ENCODE measurements at regions not wholly inside any gene's neighbourhood (a gene's known extent, or its start where the extent isn't known, plus 50 kb on each side); places are given as distances from the start of the nearest gene placed in this dataset.
"Not testable (repeated sequence)": the region's sequence is repeated elsewhere in the genome, so short reads cannot be mapped to it uniquely, and the experiment has no call there.

DNA sequence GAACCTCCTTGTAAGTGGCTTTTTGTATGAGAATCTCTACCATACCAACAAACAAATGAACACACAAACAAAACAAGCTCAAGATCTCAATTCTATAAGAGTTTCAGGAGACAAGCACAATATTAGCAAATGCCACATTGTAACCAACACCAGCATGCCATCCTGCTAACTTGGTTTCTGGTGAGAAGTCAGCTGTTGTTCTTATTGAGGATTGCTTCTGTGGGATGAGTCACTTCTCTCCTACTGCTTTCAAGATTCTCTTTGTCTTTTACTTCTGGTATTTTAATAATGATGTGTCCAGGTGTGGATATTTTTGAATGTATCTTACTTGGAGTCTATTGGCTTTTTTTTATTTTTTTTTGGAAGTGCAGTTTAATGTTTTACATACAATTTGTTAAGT lies 131.7 kb downstream of the BCL2L11 start:
- no peak for DNase-seq

DNA sequence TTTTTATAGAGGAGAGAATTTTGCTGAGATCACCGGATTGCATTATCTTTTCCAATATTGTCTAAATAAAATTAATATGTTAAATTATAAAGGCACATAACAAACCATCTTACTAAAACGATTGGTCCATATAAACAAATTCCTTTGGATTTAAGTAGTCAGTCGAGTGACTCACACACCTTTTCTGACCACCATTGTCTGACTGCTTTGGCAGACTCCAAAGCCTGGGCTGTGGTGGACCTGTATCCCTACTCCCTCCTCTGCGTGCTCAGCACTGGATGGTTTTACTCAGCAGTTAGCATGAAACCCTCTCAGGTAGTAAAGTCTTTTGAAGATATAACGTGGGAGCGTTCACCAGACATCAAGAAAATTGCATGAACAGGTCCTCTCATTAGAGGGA lies 134.2 kb downstream of the BCL2L11 start:
- not testable (repeated sequence) for DNase-seq

DNA sequence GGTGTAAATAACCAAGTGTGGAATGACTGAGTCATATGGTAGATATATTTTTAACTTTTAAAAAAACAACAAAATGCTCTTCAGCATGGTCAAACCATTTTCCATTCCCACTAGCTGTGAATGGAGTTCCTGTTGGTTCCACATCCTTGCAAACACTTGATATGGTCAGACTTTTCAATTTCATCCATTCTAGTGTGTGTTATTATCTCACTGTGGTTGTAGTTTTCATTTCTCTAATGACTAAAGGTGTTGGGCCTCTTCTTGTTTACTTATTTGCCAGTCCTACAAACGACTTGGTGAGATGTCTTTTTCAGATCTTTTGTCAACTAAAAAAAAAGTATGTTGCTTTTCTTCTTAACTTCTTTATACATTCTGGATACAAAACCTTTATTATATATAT lies 135.9 kb downstream of the BCL2L11 start:
- not testable (repeated sequence) for DNase-seq

- not testable (repeated sequence) for DNase-seq
These were observed 136.9 kb downstream of the BCL2L11 start for GRCh38 chr2:111257607-111258006.

GRCh38 chr2:111258318-111258717 lies 137.6 kb downstream of the BCL2L11 start:
- not testable (repeated sequence) for DNase-seq

GRCh38 chr2:111262627-111263379 lies 142.1 kb downstream of the BCL2L11 start:
- not testable (repeated sequence) for DNase-seq

- DNase-seq: not testable (repeated sequence)
These were observed 142.8 kb downstream of the BCL2L11 start for GRCh38 chr2:111263380-111264017.

- not testable (repeated sequence) for DNase-seq
These were observed 144.2 kb downstream of the BCL2L11 start for GRCh38 chr2:111264956-111265355.

DNA sequence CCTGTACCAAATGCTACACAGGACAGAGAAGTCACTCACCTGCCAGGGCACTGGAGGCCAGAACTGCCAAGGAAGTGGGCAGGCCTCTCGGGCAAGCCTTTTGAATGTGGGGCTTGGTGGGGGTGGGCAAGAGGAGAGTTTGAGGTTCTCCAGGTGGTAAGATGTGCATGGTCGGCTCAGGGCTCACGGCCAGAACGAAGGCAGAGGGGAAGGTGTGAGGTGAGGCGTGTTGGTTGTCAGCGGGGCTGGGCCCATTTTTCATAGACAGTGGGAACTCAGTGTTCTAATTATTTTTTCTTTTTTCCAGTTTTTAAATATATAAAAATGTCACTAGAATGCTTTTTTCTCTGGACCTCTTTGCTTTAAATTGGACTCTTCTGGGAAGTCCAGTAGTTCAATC lies 145.8 kb downstream of the BCL2L11 start:
- DNase-seq: not testable (repeated sequence)

- DNase-seq: not testable (repeated sequence)
These were observed 146.3 kb downstream of the BCL2L11 start for GRCh38 chr2:111267038-111267437.

DNA sequence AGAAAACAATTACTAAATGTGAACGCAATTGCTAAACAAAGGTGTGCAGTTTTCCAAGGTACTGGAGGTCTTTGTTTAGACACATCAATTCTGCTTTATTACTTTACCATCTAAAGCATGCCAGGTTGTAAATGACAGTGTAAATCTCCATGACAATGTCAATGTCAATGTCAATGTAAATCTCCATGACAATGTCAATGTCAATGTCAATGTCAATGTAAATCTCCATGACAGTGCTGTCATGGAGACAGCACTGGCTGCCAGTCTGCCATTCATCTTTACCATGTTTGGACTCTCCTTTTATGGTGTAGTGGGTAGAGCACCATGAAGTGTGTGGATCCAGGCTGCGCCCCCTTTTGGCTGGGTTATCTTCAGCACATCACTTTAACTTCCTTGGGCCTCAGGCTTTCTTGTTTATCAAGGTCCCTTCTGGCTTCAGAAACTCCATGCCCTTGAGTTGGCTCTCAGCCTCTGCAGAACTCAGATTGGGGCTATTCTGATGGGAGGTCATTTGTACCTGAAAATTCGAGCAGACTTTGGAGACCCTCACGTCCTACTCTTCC lies 149.1 kb downstream of the BCL2L11 start:
- not testable (repeated sequence) for DNase-seq

DNA sequence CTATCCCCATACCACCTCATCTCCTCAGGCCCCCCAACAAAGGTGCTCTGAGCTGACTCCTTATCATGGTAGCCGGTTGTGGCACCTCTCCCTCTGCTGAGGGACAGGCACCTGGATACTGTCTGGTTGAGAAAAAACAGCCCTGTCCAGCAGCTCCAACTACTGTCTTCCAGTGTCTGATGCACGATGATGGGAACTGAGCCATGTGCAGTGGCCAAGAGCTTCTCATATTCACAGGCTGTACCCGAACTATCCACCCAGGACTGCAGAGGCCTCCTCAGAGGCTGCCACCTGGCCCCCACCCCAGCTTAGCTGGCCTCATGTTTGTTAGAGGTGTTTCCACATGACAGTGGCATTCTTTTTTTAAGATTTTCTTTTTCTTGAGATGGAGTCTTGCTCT lies 149.9 kb downstream of the BCL2L11 start:
- not testable (repeated sequence) for DNase-seq

DNA sequence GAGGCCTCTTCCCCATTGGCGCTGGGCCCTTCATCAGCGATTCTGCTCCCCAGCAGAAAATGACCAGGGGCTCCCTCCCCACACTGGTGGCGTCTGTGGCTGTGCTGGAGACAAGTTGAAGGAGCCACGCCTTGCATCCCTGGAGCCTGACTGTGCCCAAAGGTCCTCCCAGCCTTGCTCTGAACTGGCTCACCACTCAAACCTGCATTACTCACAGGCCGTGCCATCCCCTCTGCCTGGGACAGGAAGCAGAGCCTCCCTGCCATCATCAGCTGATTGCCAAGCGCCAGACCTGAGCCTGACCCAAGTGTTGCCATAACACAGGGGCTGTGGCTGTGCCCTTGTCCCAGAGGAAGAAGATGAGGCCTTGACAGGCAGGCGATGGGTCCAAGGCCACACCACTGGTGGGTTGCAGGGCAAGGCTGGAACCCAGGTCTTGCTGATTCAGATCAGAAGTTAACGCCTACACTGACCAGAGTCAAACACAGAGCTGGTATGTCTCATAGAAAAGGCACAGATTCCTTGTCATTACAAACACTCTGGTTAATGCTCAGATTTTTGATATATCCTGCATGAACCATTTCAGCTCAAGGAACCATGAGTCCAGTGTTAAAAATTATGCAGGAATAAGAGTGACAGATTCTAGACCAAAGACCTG lies 151.1 kb downstream of the BCL2L11 start:
- not testable (repeated sequence) for DNase-seq

GRCh38 chr2:111273007-111273406 lies 152.3 kb downstream of the BCL2L11 start:
- DNase-seq: not testable (repeated sequence)

- not testable (repeated sequence) for DNase-seq
These were observed 154.5 kb downstream of the BCL2L11 start for GRCh38 chr2:111275047-111275853.

GRCh38 chr2:111275854-111276171 lies 155.1 kb downstream of the BCL2L11 start:
- not testable (repeated sequence) for DNase-seq

- DNase-seq: not testable (repeated sequence)
These were observed 157.4 kb downstream of the BCL2L11 start for GRCh38 chr2:111278133-111278532.

DNA sequence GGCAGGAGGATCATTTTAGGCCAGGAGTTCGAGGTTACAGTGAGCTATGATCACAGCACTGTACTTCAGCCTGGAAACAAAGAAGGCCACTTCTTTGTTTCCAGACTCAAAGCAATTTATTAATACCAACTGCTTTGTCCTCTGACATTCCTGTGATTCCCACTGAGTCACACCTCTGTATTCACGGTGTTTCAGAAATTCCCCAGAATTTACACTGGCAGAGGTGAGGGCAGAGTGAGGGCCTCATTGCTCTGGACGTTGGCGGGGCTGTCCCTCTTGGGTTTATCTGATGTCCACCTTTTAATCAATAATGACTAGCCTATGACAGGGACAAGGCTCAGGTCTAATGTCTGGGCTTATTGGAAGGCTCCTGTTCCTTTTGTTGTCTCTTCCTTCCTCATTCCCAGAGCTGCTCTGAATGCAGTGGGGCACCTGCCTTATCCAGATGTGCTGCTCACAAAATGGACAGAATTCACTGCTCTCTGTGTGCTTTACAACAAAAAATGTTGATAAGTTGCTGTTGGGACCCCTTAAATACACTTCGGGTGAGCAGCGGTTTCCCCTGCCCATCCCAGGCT lies 160.1 kb downstream of the BCL2L11 start:
- not testable (repeated sequence) for DNase-seq

DNA sequence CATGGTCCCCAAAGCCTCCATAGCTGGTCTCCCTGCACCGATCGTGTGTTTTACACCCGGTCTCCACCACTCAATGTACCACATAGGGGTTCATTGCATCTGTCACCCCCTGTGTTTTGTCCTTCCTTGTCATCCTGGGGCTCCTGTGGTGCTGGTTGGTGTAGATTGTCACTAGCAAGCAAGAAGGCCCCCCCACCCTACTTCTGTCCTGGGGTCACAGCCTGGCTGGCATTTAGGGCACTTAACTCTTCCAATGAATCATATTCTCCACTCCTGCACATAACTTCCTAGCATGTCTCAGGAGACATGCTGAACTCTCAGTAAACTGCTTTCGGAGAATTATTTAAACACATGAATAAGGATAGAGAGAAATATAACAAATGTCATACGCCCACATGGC lies 161.4 kb downstream of the BCL2L11 start:
- not testable (repeated sequence) for DNase-seq

DNA sequence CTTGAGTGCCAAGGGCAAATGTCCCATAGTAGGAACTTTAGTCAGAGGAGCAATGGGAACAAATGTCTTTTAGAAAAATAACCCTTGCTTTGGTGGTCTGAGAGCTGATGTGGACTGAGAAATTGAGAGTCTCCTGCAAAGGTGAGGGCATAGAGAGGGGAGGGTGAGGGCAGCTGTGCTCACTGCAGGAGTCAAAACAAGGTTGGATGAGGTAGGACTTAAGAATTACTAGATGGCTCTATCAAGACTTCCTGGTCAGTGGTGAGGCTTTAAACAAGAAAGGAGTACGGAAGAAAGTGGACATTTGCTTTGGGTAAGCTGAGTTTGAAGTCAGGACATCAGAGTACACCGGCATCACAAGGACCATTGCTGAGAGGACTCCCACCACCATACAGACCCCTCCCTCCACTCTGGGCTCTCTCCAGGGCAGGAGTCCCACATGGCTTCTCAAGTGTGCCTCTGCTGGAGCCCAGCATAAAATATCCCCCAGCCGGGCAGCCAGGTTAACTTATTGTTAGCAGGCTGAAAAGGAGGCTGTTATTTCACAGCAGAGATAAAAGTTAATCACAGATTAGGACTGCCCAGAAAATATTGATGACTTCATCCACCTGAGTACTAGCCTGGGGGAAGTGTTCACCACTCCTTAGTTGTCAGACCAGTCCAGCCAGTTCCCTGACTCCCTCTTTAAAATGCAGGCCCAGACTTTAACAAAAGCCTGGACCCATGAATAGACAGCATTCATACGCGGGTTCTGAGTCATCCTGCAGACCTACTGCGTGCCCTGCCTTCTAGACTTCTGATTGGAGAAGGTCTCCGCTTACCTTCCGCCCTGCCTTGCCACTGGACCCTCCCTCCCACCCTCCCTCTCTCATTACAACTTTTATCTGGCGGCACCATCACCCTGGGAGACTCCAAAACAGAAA lies 167.2 kb downstream of the BCL2L11 start:
- DNase-seq: not testable (repeated sequence)

DNA sequence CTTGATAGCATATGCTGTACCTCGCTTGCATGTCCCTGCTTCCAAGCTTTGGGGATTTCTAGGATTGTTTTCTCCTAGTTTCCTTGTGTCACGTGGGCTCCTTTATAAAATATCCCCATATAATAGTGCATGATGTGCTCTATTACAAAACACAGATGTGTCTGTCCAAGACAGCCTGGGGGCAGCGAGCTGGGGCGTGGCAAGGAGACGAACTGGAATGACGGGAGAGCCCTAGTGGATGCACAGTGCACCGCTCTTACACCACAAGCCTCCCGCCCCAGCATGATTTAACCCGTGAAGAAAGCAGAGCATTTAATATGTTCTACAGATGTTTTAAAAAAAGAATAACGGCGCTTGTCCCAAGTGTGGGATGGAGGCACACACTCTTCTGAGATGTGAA lies 169.7 kb downstream of the BCL2L11 start:
- not testable (repeated sequence) for DNase-seq

Data from stimulated activated naive CD4-positive, alpha-beta T cell (primary cell).